HEK293 (cell line): ENCODE measurements at regions not wholly inside any gene's neighbourhood (a gene's known extent, or its start where the extent isn't known, plus 50 kb on each side); places are given as distances from the start of the nearest gene placed in this dataset.

Source experiments
- EGR2 ChIP-seq: fragments of 450-650 bp; formaldehyde crosslinking; IDR thresholded peaks from 2 replicates; pipeline ENCODE4 v1.5.1; 2016; ENCODE audit warnings: low read depth, missing biosample characterization, missing genetic modification characterization
- ZNF585B ChIP-seq: fragments of 450-650 bp; formaldehyde crosslinking; IDR thresholded peaks from 2 replicates; pipeline ENCODE4 v1.5.1; 2016; ENCODE audit warnings: missing biosample characterization, missing genetic modification characterization
- TF ChIP-seq, protein P1 (sequence below): fragments of 450-650 bp; formaldehyde crosslinking; IDR thresholded peaks from 2 replicates; pipeline ENCODE4 v1.5.1; 2016; ENCODE audit warnings: missing biosample characterization, missing genetic modification characterization

DNA sequence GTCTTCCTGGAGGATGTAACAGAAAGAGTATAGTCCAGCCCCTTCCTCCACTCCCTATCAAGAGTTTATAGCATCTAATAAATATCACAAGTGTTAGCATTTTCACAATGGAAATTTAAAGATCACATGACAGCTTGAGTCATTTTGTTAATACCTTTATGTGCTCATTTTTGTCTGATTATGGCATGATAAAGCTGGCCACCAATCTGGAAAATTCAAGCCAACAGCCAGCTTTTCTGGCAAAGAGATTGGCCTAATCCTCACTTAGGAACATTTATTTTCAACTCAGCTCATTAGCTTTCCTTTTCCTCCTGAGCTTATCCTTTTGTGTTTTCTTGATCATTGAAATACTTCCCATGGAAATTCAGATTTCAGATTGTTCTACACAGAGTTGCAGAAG is 262.9 kb upstream of the RBMS1 start:
- TF ChIP-seq, protein P1, sequence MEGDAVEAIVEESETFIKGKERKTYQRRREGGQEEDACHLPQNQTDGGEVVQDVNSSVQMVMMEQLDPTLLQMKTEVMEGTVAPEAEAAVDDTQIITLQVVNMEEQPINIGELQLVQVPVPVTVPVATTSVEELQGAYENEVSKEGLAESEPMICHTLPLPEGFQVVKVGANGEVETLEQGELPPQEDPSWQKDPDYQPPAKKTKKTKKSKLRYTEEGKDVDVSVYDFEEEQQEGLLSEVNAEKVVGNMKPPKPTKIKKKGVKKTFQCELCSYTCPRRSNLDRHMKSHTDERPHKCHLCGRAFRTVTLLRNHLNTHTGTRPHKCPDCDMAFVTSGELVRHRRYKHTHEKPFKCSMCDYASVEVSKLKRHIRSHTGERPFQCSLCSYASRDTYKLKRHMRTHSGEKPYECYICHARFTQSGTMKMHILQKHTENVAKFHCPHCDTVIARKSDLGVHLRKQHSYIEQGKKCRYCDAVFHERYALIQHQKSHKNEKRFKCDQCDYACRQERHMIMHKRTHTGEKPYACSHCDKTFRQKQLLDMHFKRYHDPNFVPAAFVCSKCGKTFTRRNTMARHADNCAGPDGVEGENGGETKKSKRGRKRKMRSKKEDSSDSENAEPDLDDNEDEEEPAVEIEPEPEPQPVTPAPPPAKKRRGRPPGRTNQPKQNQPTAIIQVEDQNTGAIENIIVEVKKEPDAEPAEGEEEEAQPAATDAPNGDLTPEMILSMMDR (tag by site-specific recombination), result no peak
- no peak for TF ChIP-seq ZNF585B (tag by site-specific recombination)
- TF ChIP-seq EGR2, result no peak
